GM13977 (cell line): ENCODE measurements at regions not wholly inside any gene's neighbourhood (a gene's known extent, or its start where the extent isn't known, plus 50 kb on each side); places are given as distances from the start of the nearest gene placed in this dataset.
"Not testable (repeated sequence)": the region's sequence is repeated elsewhere in the genome, so short reads cannot be mapped to it uniquely, and the experiment has no call there.

Experiments used
- DNase-seq: peaks from one replicate; pipeline ENCODE4 v3.0.0; 2012; ENCODE audit warnings: low spot score
- CTCF ChIP-seq: IDR thresholded peaks from 2 replicates; pipeline ENCODE4 v1.5.1; 2012; ENCODE audit warnings: mild to moderate bottlenecking, control low read depth; ENCODE audit not compliant: insufficient read depth; ENCODE audit errors: extremely low read depth, missing control alignments
- in situ Hi-C: fragments of 300-500 bp; cut with MboI; formaldehyde crosslinking; loops from one replicate; pipeline ENCODE4 v1.12.0; 2022; ENCODE audit warnings: low sequenced_read_pairs, low pct_unique_long_range_greater_than_20kb, mixed read lengths, inconsistent platforms; ENCODE audit not compliant: unreplicated experiment

GRCh38 chr6:40152196-40152595 lies 217.9 kb upstream of the MOCS1 start:
- no peak for DNase-seq
- no peak for TF ChIP-seq CTCF
- in situ Hi-C loops, result no loop called here

GRCh38 chr6:40148882-40149573 lies 214.8 kb upstream of the MOCS1 start:
- DNase-seq, result peak; percentile 49
- in situ Hi-C loops, result no loop called here
- no peak for TF ChIP-seq CTCF

- in situ Hi-C loops, result no loop called here
- no peak for DNase-seq
These were observed 212.6 kb upstream of the MOCS1 start for GRCh38 chr6:40146902-40147301.

GRCh38 chr6:40139447-40139846 lies 205.2 kb upstream of the MOCS1 start:
- no peak for DNase-seq
- in situ Hi-C loops, result no loop called here
- no peak for TF ChIP-seq CTCF

More at GRCh38 chr6:40146902-40147301, 212.6 kb upstream of the MOCS1 start:
- TF ChIP-seq CTCF, result no peak

DNA sequence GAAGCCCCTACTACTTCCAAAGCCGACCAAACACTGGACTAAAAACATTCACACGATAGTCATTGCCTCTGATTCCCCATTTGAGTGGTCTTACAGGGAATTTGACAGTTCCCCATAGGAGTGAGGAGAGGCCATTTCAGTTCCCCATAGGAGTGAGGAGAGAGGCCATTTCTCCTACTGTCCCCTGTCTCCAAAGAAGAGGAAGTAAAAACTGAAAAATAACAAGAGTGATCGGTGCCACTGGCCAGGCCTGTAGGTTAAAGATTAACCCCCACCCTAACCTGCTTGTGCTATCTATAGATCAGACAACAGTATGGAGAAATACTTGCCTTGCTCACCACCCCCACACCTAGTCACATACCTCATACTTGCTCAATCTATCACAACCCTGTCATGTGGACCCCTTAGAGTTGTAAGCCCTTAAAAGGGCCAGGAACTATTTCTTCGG lies 204.0 kb upstream of the MOCS1 start:
- DNase-seq, result no peak
- no peak for TF ChIP-seq CTCF
- in situ Hi-C loops, result no loop called here

DNA sequence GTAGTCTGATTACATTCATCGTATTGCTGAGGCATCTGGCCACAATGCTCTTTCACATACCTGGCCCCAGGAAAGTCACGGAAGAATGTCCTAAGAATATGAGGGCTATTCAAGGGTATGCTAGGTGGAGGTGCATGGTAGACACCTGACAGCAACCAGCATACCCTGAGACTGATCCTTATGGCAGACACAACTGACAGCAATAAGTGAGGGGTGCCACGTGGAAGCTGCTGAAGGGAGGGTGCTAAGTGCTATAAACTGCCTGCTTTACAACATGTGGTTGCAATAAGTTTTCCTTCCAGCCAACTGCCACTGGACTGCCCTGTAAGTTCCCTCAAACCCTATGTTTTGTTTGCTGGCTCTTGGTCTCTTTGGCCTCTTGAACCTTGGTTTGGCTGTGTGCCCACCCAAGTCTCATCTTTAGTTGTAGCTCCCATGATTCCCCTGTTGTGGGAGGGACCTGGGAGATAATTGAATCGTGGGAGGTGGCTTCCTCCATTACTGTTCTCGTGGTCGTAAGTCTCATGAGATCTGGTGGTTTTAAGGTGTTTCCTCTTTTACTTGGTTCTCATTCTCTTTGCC lies 201.3 kb upstream of the MOCS1 start:
- no peak for TF ChIP-seq CTCF
- no peak for DNase-seq
- in situ Hi-C loops, result no loop called here

- DNase-seq, in situ Hi-C loops: not testable (repeated sequence)
These were observed 199.7 kb upstream of the MOCS1 start for GRCh38 chr6:40133981-40134380.
